NT2/D1 (cell line): ENCODE measurements at regions not wholly inside any gene's neighbourhood (a gene's known extent, or its start where the extent isn't known, plus 50 kb on each side); places are given as distances from the start of the nearest gene placed in this dataset.

Source experiments
- DNase-seq: peaks from one replicate; pipeline ENCODE4 v3.0.0-alpha.2; 2011; ENCODE audit warnings: low read depth, low spot score
- H3K27me3 ChIP-seq: 2 replicates; pipeline ENCODE4 v1.6.0; 2011; ENCODE audit warnings: mild to moderate bottlenecking; ENCODE audit not compliant: insufficient read length, insufficient read depth
- H3K36me3 ChIP-seq: 2 replicates; pipeline ENCODE4 v1.6.1; 2011; ENCODE audit warnings: mild to moderate bottlenecking, low read length, mixed read lengths; ENCODE audit not compliant: insufficient read depth, insufficient read length
- H3K4me1 ChIP-seq: 2 replicates; pipeline ENCODE4 v1.5.1; 2011; ENCODE audit not compliant: insufficient read depth, insufficient read length
- H3K4me3 ChIP-seq: 2 replicates; pipeline ENCODE4 v1.5.1; 2011; ENCODE audit warnings: low read depth; ENCODE audit not compliant: insufficient read length
- H3K9ac ChIP-seq: 2 replicates; pipeline ENCODE4 v1.6.0; 2011; ENCODE audit warnings: low read depth; ENCODE audit not compliant: insufficient read length
- H3K9me3 ChIP-seq: 2 replicates; pipeline ENCODE4 v1.5.1; 2011; ENCODE audit warnings: mild to moderate bottlenecking, low read length; ENCODE audit not compliant: insufficient read depth
- SUZ12 ChIP-seq: IDR thresholded peaks from 2 replicates; pipeline ENCODE4 v1.6.1; 2011; ENCODE audit not compliant: insufficient read length, insufficient read depth; ENCODE audit errors: extremely low read depth
- YY1 ChIP-seq: IDR thresholded peaks from 2 replicates; pipeline ENCODE4 v1.6.1; 2011; ENCODE audit not compliant: insufficient read length, insufficient read depth
- ZNF274 ChIP-seq: IDR thresholded peaks from 2 replicates; pipeline ENCODE4 v1.6.1; 2011; ENCODE audit warnings: mild to moderate bottlenecking, low read depth, low read length

DNA sequence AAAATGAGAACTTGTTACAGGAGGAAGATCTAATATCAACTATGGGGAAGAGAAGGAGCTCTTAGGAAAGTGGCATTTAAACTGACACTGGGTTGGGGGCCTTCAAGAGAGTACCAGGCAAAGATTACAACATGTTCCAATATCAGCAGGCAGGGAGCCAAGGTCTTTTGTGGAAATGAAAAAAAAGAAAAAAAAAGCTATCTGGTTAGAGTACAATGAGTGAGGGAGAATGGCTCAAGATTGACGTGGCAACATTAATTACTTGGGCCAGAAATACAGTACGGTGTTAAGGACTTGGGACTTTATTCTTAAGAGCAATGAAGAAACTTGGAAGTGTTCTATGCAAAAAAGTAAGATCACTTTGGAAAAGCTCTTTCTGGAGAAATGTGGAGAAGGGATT is 132.3 kb upstream of the CDK1 start:
- Histone ChIP-seq H3K4me3 (no peak overlapping the region), H3K27me3 (no peaks in the 10 kb centered on the region), H3K9me3 (no peaks in the 10 kb centered on the region), H3K36me3 (no peaks in the 10 kb centered on the region), H3K9ac (no peak overlapping the region), H3K4me1 (no peaks in the 10 kb centered on the region)
- TF ChIP-seq SUZ12 (no peak), YY1 (no peak), ZNF274 (no peak)
- DNase-seq = no peak

- TF ChIP-seq YY1 (no peak), SUZ12 (no peak), ZNF274 (no peak)
- DNase-seq = no peak
- H3K4me1 ChIP-seq = no peaks in the 10 kb centered on the region
Observed at GRCh38 chr10:60644436-60645130, 133.7 kb upstream of the CDK1 start.

GRCh38 chr10:60643874-60644273 is 134.4 kb upstream of the CDK1 start:
- no peak for DNase-seq
- H3K36me3 ChIP-seq = no peaks in the 10 kb centered on the region
- H3K27me3 ChIP-seq = no peaks in the 10 kb centered on the region
- H3K9me3 ChIP-seq = no peaks in the 10 kb centered on the region
- no peak overlapping the region for H3K4me3 ChIP-seq
- H3K9ac ChIP-seq = no peak overlapping the region
- no peak for TF ChIP-seq YY1
- TF ChIP-seq ZNF274 = no peak
- no peak for TF ChIP-seq SUZ12
- H3K4me1 ChIP-seq = no peaks in the 10 kb centered on the region

More at GRCh38 chr10:60644436-60645130, 133.7 kb upstream of the CDK1 start:
- Histone ChIP-seq H3K4me3 (no peak overlapping the region), H3K9ac (no peak overlapping the region), H3K9me3 (no peaks in the 10 kb centered on the region), H3K36me3 (no peaks in the 10 kb centered on the region), H3K27me3 (no peaks in the 10 kb centered on the region)

GRCh38 chr10:60629332-60629731 is 148.9 kb upstream of the CDK1 start:
- Histone ChIP-seq H3K4me3 (no peak overlapping the region), H3K36me3 (no peaks in the 10 kb centered on the region), H3K9ac (no peak overlapping the region), H3K27me3 (no peaks in the 10 kb centered on the region), H3K9me3 (no peaks in the 10 kb centered on the region), H3K4me1 (no peaks in the 10 kb centered on the region)
- no peak for TF ChIP-seq YY1
- no peak for TF ChIP-seq ZNF274
- TF ChIP-seq SUZ12 = no peak
- DNase-seq = no peak

- TF ChIP-seq SUZ12 = no peak
- TF ChIP-seq YY1 = no peak
- no peak for TF ChIP-seq ZNF274
- Histone ChIP-seq H3K4me3 (no peak overlapping the region), H3K9ac (no peak overlapping the region), H3K27me3 (no peaks in the 10 kb centered on the region), H3K36me3 (no peaks in the 10 kb centered on the region), H3K4me1 (no peaks in the 10 kb centered on the region), H3K9me3 (no peaks in the 10 kb centered on the region)
- DNase-seq = no peak
Observed at GRCh38 chr10:60627778-60628748, 150.2 kb upstream of the CDK1 start.

GRCh38 chr10:60626037-60626436 is 152.2 kb upstream of the CDK1 start:
- no peaks in the 10 kb centered on the region for H3K9me3 ChIP-seq
- no peaks in the 10 kb centered on the region for H3K4me1 ChIP-seq

DNA sequence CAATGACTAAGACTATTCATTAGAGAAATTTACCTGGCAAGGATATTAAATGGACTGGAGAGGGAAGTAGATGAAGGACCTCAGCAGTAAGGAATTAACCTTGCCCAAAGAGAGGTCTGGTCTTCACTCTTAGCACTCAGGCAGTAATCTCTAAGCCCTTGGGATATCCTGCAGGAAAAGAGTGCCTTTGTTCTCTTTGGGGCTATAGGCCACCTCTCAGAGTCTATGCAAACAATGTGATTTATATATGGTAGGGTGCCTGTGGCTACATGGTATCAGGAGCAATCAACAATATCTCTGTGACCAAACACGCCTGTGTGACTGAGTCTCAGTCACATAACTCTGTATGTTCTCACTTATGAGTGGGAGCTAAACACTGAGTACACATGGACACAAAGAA is 154.7 kb upstream of the CDK1 start:
- TF ChIP-seq SUZ12 (no peak), ZNF274 (no peak), YY1 (no peak)

More at GRCh38 chr10:60626037-60626436, 152.2 kb upstream of the CDK1 start:
- H3K9ac ChIP-seq = no peak overlapping the region
- TF ChIP-seq YY1 (no peak), SUZ12 (no peak), ZNF274 (no peak)
- H3K4me3 ChIP-seq = no peak overlapping the region
- no peak for DNase-seq
- no peaks in the 10 kb centered on the region for H3K36me3 ChIP-seq
- H3K27me3 ChIP-seq = no peaks in the 10 kb centered on the region

More for the DNA sequence above, 154.7 kb upstream of the CDK1 start:
- DNase-seq = no peak
- H3K9ac ChIP-seq = no peak overlapping the region
- no peak overlapping the region for H3K4me3 ChIP-seq
- no peaks in the 10 kb centered on the region for H3K36me3 ChIP-seq
- H3K4me1 ChIP-seq = no peaks in the 10 kb centered on the region
- no peaks in the 10 kb centered on the region for H3K9me3 ChIP-seq
- no peaks in the 10 kb centered on the region for H3K27me3 ChIP-seq
